ENCODE measurements at regions not wholly inside any gene's neighbourhood (a gene's known extent, or its start where the extent isn't known, plus 50 kb on each side); places are given as distances from the start of the nearest gene placed in this dataset.

DNA sequence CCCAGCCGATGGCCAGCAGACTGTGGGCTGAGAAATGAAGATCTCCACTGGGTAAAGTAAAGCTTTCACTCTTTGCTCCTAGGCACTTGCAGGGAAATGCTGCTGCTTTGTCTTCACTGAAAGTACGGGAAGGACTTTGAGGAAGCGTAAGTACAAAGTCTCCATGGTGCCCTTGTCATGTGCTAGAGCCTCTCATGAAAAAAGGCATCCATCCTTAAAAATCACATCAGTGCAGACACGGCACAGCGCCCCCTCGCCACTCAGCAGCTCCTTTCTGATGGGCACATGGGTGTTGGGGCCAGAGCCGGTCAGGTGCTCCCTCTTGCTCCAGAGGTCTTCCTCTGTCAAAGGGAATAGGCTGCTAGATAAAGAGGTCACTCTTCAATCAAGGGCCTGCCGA is 87.8 kb upstream of the CALM2 start:
- TF ChIP-seq, protein P1, sequence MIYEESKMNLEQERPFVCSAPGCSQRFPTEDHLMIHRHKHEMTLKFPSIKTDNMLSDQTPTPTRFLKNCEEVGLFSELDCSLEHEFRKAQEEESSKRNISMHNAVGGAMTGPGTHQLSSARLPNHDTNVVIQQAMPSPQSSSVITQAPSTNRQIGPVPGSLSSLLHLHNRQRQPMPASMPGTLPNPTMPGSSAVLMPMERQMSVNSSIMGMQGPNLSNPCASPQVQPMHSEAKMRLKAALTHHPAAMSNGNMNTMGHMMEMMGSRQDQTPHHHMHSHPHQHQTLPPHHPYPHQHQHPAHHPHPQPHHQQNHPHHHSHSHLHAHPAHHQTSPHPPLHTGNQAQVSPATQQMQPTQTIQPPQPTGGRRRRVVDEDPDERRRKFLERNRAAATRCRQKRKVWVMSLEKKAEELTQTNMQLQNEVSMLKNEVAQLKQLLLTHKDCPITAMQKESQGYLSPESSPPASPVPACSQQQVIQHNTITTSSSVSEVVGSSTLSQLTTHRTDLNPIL (CRISPR knock-in tag; IDR thresholded peaks at IDR 0.05; ENCODE audit: low read depth): no peak
- TF ChIP-seq SNAI2 (CRISPR knock-in tag; IDR thresholded peaks at IDR 0.05): no peak
- TF ChIP-seq TCF4 (CRISPR knock-in tag; IDR thresholded peaks at IDR 0.05; ENCODE audit: borderline replicate concordance): no peak
- TF ChIP-seq, protein P2, sequence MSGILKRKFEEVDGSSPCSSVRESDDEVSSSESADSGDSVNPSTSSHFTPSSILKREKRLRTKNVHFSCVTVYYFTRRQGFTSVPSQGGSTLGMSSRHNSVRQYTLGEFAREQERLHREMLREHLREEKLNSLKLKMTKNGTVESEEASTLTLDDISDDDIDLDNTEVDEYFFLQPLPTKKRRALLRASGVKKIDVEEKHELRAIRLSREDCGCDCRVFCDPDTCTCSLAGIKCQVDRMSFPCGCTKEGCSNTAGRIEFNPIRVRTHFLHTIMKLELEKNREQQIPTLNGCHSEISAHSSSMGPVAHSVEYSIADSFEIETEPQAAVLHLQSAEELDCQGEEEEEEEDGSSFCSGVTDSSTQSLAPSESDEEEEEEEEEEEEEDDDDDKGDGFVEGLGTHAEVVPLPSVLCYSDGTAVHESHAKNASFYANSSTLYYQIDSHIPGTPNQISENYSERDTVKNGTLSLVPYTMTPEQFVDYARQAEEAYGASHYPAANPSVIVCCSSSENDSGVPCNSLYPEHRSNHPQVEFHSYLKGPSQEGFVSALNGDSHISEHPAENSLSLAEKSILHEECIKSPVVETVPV (CRISPR knock-in tag; IDR thresholded peaks at IDR 0.05): no peak
- no peak for TF ChIP-seq ZNF70 (CRISPR knock-in tag; IDR thresholded peaks at IDR 0.05)
- TF ChIP-seq, protein P3, sequence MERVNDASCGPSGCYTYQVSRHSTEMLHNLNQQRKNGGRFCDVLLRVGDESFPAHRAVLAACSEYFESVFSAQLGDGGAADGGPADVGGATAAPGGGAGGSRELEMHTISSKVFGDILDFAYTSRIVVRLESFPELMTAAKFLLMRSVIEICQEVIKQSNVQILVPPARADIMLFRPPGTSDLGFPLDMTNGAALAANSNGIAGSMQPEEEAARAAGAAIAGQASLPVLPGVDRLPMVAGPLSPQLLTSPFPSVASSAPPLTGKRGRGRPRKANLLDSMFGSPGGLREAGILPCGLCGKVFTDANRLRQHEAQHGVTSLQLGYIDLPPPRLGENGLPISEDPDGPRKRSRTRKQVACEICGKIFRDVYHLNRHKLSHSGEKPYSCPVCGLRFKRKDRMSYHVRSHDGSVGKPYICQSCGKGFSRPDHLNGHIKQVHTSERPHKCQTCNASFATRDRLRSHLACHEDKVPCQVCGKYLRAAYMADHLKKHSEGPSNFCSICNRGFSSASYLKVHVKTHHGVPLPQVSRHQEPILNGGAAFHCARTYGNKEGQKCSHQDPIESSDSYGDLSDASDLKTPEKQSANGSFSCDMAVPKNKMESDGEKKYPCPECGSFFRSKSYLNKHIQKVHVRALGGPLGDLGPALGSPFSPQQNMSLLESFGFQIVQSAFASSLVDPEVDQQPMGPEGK (CRISPR knock-in tag; IDR thresholded peaks at IDR 0.05; ENCODE audit: borderline replicate concordance): no peak
- no peak for TF ChIP-seq PPARA (CRISPR knock-in tag; IDR thresholded peaks at IDR 0.05; ENCODE audit: borderline replicate concordance)
- TF ChIP-seq BACH2 (CRISPR knock-in tag; IDR thresholded peaks at IDR 0.05; ENCODE audit: borderline replicate concordance): no peak
- TF ChIP-seq ZFP3 (CRISPR knock-in tag; IDR thresholded peaks at IDR 0.05): no peak
